GM12873 (cell line): ENCODE measurements at regions not wholly inside any gene's neighbourhood (a gene's known extent, or its start where the extent isn't known, plus 50 kb on each side); places are given as distances from the start of the nearest gene placed in this dataset.

Experiments used
- TF ChIP-seq, protein P1 (sequence below): IDR thresholded peaks from 2 replicates; pipeline ENCODE4 v1.5.1; 2012; ENCODE audit warnings: low read depth, mild to moderate bottlenecking, moderate library complexity, low read length, control low read depth; ENCODE audit not compliant: insufficient read depth; ENCODE audit errors: missing control alignments

DNA sequence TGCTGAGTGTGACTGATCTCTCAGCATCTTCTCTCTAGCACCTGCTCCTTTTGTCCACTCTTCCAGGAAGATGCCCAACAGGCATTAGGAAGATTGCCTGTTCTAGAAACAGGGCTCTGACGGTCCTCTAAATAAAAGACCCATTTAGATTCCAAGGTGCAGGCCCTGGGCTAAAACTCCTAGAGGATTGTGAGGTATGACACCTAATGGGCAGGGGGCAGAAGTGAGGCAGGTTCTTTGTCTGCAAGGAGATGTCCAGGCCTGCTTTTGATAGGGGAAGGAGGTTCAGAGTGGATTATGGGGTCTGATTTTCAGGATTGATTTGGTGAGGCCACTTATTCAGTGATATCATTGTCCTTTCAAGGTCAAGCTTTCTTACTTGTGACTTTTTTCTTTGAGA is 140.8 kb upstream of the TRPC7 start:
- TF ChIP-seq, protein P1, sequence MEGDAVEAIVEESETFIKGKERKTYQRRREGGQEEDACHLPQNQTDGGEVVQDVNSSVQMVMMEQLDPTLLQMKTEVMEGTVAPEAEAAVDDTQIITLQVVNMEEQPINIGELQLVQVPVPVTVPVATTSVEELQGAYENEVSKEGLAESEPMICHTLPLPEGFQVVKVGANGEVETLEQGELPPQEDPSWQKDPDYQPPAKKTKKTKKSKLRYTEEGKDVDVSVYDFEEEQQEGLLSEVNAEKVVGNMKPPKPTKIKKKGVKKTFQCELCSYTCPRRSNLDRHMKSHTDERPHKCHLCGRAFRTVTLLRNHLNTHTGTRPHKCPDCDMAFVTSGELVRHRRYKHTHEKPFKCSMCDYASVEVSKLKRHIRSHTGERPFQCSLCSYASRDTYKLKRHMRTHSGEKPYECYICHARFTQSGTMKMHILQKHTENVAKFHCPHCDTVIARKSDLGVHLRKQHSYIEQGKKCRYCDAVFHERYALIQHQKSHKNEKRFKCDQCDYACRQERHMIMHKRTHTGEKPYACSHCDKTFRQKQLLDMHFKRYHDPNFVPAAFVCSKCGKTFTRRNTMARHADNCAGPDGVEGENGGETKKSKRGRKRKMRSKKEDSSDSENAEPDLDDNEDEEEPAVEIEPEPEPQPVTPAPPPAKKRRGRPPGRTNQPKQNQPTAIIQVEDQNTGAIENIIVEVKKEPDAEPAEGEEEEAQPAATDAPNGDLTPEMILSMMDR: no peak

DNA sequence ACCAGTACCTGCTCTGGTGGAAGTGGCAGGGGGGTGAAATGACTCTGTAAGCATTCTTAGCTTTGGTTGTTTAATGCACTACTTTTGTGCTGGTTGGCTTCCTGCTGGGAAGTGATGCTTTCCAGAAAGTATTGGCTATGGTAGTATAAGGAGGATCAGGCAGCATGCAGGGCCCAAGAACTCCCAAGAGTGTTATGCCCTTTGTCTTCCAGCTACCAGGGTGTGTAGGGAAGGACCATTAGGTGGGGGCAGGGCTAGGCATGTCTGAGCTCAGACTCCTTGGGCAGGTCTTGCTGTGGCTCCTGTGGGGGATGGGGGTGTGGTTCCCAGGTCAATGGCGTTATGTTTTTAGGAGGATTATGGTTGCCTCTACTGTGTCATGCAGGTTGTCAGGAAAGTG is 135.8 kb upstream of the TRPC7 start:
- TF ChIP-seq, protein P1: no peak

GRCh38 chr5:136492587-136492986 is 127.2 kb upstream of the TRPC7 start:
- TF ChIP-seq, protein P1: no peak

GRCh38 chr5:136491806-136492205 is 126.5 kb upstream of the TRPC7 start:
- TF ChIP-seq, protein P1: no peak

DNA sequence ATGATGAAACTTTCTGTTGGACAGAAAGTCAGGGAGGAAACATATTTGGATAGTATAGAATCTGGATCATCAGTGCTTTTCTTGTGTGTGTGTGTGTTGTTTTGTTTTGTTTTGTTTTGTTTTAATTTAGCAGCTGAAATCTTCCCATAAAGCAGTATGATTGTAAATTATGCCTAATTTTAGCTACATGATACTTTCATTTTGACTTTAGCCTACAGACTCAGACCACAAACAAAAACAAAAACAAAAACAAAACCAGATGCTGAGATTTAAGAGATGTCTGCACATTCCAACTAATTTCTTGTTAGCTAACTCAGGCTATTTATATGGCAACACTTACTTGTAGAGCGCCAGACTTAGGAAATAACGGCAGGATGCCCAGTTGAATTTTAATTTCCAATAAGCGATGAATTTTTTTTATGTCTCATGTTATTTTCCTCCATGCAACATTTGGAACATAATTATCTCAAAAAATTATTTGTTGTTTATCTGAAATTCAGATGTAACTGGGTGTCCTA is 119.5 kb upstream of the TRPC7 start:
- TF ChIP-seq, protein P1: no peak

- TF ChIP-seq, protein P1: no peak
Measured at GRCh38 chr5:136482206-136482605, 116.9 kb upstream of the TRPC7 start.

DNA sequence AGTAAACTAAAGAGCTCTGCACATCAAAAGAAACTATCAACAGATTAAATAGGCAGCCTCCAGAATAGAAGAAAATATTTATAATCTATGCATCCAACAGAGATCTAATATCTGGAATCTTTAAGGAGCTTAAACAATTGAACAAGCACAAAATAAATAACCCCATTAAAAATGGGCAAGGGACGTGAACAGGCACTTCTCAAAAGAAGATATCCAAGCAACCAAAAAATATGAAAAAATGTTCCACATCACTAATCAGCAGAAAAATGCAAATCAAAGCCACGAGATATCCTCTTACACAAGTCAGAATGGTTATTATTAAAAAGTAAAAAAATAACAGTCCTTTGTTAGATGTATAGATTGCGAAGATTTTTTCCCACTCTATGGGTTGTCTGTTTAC is 109.1 kb upstream of the TRPC7 start:
- TF ChIP-seq, protein P1: no peak
